Fibroblast of skin of abdomen (primary cell): ENCODE measurements at regions not wholly inside any gene's neighbourhood (a gene's known extent, or its start where the extent isn't known, plus 50 kb on each side); places are given as distances from the start of the nearest gene placed in this dataset.

Experiments
- DNase-seq: peaks from one replicate; pipeline ENCODE4 v3.0.0-alpha.2; 2013

DNA sequence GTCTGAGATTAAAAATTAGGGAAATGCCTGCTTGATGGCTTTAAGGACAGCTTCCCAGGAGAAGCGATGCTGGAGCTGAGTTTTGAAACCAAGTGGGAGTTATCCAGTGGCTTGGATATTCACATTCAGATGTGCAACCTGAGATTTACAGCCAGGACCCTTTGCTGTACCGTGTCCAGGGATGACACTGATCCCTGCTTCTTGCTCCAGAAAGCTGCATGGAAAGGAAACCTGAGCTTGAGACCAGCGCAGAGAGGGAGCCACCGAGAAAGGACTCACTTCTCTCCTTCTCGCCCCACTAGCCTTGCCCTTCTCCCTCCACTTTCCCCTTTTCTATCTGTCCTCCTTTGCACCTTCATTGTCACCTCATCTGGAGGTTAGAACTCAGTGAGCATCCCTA, 254.5 kb upstream of the PPARGC1A start:
- no peak for DNase-seq

- DNase-seq, result no peak
These were observed 253.9 kb upstream of the PPARGC1A start for GRCh38 chr4:24143741-24144140.

GRCh38 chr4:24141836-24142235, 252.0 kb upstream of the PPARGC1A start:
- no peak for DNase-seq

DNA sequence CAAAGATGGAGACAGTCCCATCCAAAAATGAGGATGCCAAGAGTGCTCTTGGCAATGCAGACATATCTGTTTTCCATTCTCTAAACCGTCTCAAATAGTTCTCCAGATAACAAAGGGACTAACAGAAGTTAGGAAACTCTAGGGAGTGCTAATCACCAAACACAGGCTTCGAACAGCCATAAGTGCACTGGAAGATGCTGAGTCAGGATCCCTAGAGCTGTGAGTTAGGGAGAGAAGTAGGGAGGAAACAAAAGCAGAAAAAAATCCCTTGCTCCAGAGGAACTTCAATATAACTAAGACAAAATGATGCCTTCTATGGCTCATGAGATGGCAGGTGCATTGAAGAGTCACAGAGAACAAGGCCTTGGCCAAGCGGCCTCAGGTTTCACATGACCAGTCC, 251.0 kb upstream of the PPARGC1A start:
- no peak for DNase-seq

- no peak for DNase-seq
These were observed 248.1 kb upstream of the PPARGC1A start for GRCh38 chr4:24137671-24138601.

DNA sequence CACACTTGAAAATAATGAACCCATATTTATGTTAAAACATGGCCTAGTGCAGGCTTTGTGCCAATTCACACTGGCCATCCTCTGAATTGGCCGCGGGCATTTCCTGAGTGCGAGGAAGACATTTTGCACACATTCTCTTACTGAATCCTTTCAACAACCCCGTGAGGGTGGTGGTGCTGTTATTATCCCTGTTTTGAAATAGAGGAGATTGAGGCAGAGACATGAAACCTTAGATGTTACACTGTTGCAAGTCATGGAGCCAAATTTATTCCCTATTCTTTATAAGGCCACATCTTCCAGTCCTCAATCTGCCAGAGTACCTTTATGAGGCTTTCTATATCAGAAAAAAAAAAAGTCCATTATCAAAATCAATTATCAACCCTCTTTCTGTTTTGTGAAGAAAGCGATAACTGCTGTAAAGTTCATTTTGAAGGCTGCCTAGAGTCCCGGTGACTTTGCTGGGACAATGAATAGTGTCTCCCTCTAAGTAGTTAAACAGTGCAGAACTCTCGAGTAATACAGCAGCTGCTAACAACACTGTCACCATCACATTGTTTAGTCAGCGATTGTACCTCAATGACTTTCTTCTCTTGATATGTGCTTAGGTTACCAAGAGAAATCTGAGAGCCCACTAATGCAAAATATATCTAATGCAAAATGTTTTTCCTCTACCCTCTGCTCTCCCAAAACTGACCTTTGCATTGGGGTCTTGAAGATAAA, 242.3 kb upstream of the PPARGC1A start:
- DNase-seq, result no peak

GRCh38 chr4:24130637-24131036, 240.8 kb upstream of the PPARGC1A start:
- DNase-seq, result no peak

DNA sequence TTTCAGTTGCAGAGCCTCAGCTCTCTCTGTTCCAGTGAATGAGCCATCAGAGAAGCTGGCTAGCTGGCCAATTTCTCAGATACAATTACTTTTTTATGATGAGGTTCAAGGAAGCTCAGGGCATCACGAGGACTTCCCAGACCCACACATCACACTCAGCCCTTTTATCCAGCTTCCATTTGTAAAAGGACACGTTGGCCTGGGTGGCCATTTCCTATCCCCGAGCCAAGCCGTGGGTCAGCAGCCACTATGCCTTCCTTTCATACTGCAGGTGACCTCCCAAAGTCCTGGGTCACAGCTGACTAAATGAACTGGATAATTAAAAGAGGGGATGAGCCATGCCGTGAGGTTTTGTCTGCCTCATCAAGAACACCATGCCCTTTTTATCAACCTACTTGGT, 236.9 kb upstream of the PPARGC1A start:
- no peak for DNase-seq

- DNase-seq, result peak; percentile 26
These were observed 231.7 kb upstream of the PPARGC1A start for GRCh38 chr4:24121395-24122175.

- DNase-seq, result peak; percentile 65
These were observed 228.1 kb upstream of the PPARGC1A start for GRCh38 chr4:24117975-24118374.

GRCh38 chr4:24116107-24116506, 226.3 kb upstream of the PPARGC1A start:
- no peak for DNase-seq

DNA sequence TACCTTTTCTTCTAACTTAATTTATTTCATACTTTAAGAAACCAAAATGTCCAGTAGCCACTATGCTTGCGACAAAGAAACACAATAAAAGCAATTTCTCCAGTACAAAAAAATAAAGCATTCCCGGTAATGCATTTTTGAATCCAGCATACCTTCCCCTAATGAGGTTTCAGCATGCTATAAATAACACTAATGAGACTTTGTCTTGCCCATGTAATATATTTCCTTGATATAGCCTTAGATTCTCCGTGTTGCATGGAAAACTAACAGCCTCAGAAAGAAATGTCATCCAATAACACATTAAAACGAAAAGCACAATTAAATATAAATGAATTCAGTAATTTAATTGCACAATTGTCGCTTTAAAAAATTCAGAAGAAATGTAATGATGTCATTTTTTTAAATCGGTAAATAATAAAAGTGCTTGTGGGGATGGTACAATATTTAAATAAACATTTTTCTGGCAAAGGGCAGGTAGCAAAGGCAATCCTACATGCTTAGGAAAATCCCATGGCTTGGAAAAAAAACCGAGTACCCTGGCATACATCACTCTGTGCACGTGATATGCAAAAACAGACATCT, 225.2 kb upstream of the PPARGC1A start:
- DNase-seq, result no peak

DNA sequence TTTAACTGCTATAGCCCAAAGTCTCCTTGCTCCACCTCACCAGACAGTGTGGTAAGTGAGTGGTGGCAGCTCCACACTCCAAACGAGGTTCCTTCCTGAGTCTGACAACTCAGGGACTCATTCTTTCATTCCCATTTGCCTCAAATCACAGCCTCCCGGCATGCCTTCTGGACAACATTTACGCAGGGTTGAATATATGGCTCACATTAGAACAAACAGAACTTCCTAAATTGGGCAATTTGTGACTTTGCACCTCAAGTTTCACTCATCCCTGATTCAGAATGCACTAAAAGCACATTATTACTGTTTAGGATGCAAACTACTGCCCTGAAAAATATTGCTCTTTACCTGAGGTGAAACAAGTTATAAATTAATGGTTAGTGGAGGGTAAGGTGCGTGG, 224.6 kb upstream of the PPARGC1A start:
- DNase-seq, result no peak

DNA sequence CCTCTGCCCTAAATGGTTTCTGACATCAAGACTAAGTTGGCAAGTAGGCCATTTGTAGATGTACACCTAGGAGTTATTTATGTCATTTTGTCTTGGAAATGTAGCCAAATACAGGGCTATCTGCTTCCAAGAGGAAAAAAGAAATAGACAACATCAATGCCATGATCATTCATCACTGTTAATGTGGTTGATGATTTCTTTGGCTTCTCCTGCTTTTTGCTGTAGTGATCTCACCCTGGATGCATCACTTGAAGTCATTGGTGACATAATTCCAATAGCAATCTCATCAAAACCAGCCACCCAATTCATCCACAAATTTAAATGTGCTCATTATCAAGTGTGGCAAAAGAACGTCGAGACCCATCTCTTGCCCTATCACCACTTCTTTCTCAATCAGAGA, 222.6 kb upstream of the PPARGC1A start:
- peak; percentile 28 for DNase-seq

- DNase-seq, result no peak
These were observed 218.7 kb upstream of the PPARGC1A start for GRCh38 chr4:24108567-24108966.

- DNase-seq, result peak; percentile 97
These were observed 215.6 kb upstream of the PPARGC1A start for GRCh38 chr4:24105327-24106038.

GRCh38 chr4:24104158-24104565, 214.3 kb upstream of the PPARGC1A start:
- DNase-seq, result peak; percentile 61

- peak; percentile 39 for DNase-seq
These were observed 213.7 kb upstream of the PPARGC1A start for GRCh38 chr4:24103434-24104157.

DNA sequence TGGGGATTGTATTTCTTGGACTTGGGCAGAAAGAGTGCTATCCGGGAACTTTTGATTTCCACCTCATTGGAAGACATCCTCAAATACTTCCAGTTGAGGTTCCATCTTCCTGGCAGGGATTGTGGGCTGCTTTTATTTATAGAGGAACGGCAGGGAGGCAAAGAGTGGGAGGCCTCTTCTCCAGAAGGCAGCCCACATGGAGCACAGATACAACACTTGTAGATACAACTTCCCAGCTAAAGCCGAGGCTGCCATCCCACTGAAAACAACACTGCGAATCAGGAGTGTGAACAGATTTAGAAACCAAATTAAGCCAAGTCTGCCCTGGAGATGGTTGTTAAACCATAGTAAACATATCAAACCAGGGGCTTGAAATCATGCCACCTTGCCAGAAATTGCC, 212.8 kb upstream of the PPARGC1A start:
- no peak for DNase-seq

- DNase-seq, result no peak
These were observed 206.8 kb upstream of the PPARGC1A start for GRCh38 chr4:24096603-24097002.

- DNase-seq, result peak; percentile 51
These were observed 204.9 kb upstream of the PPARGC1A start for GRCh38 chr4:24094726-24095125.
